HG03342 (cell line): ENCODE measurements at regions not wholly inside any gene's neighbourhood (a gene's known extent, or its start where the extent isn't known, plus 50 kb on each side); places are given as distances from the start of the nearest gene placed in this dataset.
"Not testable (repeated sequence)": the region's sequence is repeated elsewhere in the genome, so short reads cannot be mapped to it uniquely, and the experiment has no call there.

Experiments used
- ATAC-seq: cut with Tn5 transposase; IDR thresholded peaks from one replicate; pipeline ENCODE4 v1.9.1; 2021; ENCODE audit warnings: mild to moderate bottlenecking, moderate library complexity; ENCODE audit not compliant: unreplicated experiment

- peak; percentile 95 for ATAC-seq
Measured at GRCh38 chr2:199216253-199216652, 241.5 kb downstream of the SATB2 start.

GRCh38 chr2:199207011-199207410 is 250.7 kb downstream of the SATB2 start:
- ATAC-seq, result no peak

- ATAC-seq, result no peak
Measured at GRCh38 chr2:199206536-199206935, 251.2 kb downstream of the SATB2 start.

- no peak for ATAC-seq
Measured at GRCh38 chr2:199202964-199203363, 254.8 kb downstream of the SATB2 start.

GRCh38 chr2:199201539-199201938 is 256.2 kb downstream of the SATB2 start:
- no peak for ATAC-seq

GRCh38 chr2:199199797-199200196 is 257.9 kb downstream of the SATB2 start:
- no peak for ATAC-seq

- no peak for ATAC-seq
Measured at GRCh38 chr2:199197448-199197847, 260.3 kb downstream of the SATB2 start.

GRCh38 chr2:199196686-199197085 is 261.1 kb downstream of the SATB2 start:
- no peak for ATAC-seq

GRCh38 chr2:199195927-199196502 is 261.7 kb downstream of the SATB2 start:
- no peak for ATAC-seq

- ATAC-seq, result no peak
Measured at GRCh38 chr2:199191461-199191860, 266.3 kb downstream of the SATB2 start.

- ATAC-seq, result no peak
Measured at GRCh38 chr2:199189229-199189628, 268.5 kb downstream of the SATB2 start.

GRCh38 chr2:199186301-199186751 is 271.4 kb downstream of the SATB2 start:
- no peak for ATAC-seq

- ATAC-seq, result not testable (repeated sequence)
Measured at GRCh38 chr2:199185174-199185573, 272.6 kb downstream of the SATB2 start.

GRCh38 chr2:199163613-199164458 is 293.9 kb downstream of the SATB2 start:
- ATAC-seq, result no peak

- ATAC-seq, result no peak
Measured at GRCh38 chr2:199160677-199161465, 296.9 kb downstream of the SATB2 start.

GRCh38 chr2:199160081-199160480 is 297.7 kb downstream of the SATB2 start:
- no peak for ATAC-seq

GRCh38 chr2:199148076-199148845 is 309.5 kb downstream of the SATB2 start:
- no peak for ATAC-seq

GRCh38 chr2:199147216-199147615 is 310.5 kb downstream of the SATB2 start:
- no peak for ATAC-seq

- ATAC-seq, result no peak
Measured at GRCh38 chr2:199144546-199144945, 313.2 kb downstream of the SATB2 start.

- ATAC-seq, result no peak
Measured at GRCh38 chr2:199144036-199144435, 313.7 kb downstream of the SATB2 start.

GRCh38 chr2:199136681-199137080 is 321.1 kb downstream of the SATB2 start:
- ATAC-seq, result no peak
